ENCODE measurements at regions not wholly inside any gene's neighbourhood (a gene's known extent, or its start where the extent isn't known, plus 50 kb on each side); places are given as distances from the start of the nearest gene placed in this dataset.

GRCh38 chr5:71864730-71865601 is 145.9 kb downstream of the CARTPT start:
- no peak for DNase-seq (ENCODE audit: low read depth in 2 of 2, low spot score in 1 of 2)

- no peak for DNase-seq (ENCODE audit: low read depth in 2 of 2, low spot score in 1 of 2)
Observed at GRCh38 chr5:71865665-71866320, 146.7 kb downstream of the CARTPT start.

- DNase-seq (ENCODE audit: low read depth in 2 of 2, low spot score in 1 of 2): no peak
Observed at GRCh38 chr5:71872311-71872864, 153.3 kb downstream of the CARTPT start.

- no peak for DNase-seq (ENCODE audit: low read depth in 2 of 2, low spot score in 1 of 2)
Observed at GRCh38 chr5:71873191-71873591, 154.1 kb downstream of the CARTPT start.

- no peak for DNase-seq (ENCODE audit: low read depth in 2 of 2, low spot score in 1 of 2)
Observed at GRCh38 chr5:71874521-71874920, 155.4 kb downstream of the CARTPT start.

GRCh38 chr5:71877511-71877910 is 158.4 kb downstream of the CARTPT start:
- DNase-seq (ENCODE audit: low read depth in 2 of 2, low spot score in 1 of 2): no peak

- DNase-seq (ENCODE audit: low read depth in 2 of 2, low spot score in 1 of 2): no peak
Observed at GRCh38 chr5:71880536-71880935, 161.5 kb downstream of the CARTPT start.

- no peak for DNase-seq (ENCODE audit: low read depth in 2 of 2, low spot score in 1 of 2)
Observed at GRCh38 chr5:71882826-71883741, 164.0 kb downstream of the CARTPT start.

- DNase-seq (ENCODE audit: low read depth in 2 of 2, low spot score in 1 of 2): no peak
Observed at GRCh38 chr5:71883742-71884103, 164.6 kb downstream of the CARTPT start.

- no peak for DNase-seq (ENCODE audit: low read depth in 2 of 2, low spot score in 1 of 2)
Observed at GRCh38 chr5:71884926-71885325, 165.9 kb downstream of the CARTPT start.

- no peak for DNase-seq (ENCODE audit: low read depth in 2 of 2, low spot score in 1 of 2)
Observed at GRCh38 chr5:71886406-71886805, 167.3 kb downstream of the CARTPT start.

- no peak for DNase-seq (ENCODE audit: low read depth in 2 of 2, low spot score in 1 of 2)
Observed at GRCh38 chr5:71887680-71888079, 168.6 kb downstream of the CARTPT start.

- no peak for DNase-seq (ENCODE audit: low read depth in 2 of 2, low spot score in 1 of 2)
Observed at GRCh38 chr5:71891406-71891805, 172.3 kb downstream of the CARTPT start.

- no peak for DNase-seq (ENCODE audit: low read depth in 2 of 2, low spot score in 1 of 2)
Observed at GRCh38 chr5:71891856-71892255, 172.8 kb downstream of the CARTPT start.

- DNase-seq (ENCODE audit: low read depth in 2 of 2, low spot score in 1 of 2): no peak
Observed at GRCh38 chr5:71892641-71893365, 173.7 kb downstream of the CARTPT start.

GRCh38 chr5:71893451-71893850 is 174.4 kb downstream of the CARTPT start:
- no peak for DNase-seq (ENCODE audit: low read depth in 2 of 2, low spot score in 1 of 2)

GRCh38 chr5:71894091-71894490 is 175.0 kb downstream of the CARTPT start:
- no peak for DNase-seq (ENCODE audit: low read depth in 2 of 2, low spot score in 1 of 2)

- no peak for DNase-seq (ENCODE audit: low read depth in 2 of 2, low spot score in 1 of 2)
Observed at GRCh38 chr5:71895546-71895945, 176.5 kb downstream of the CARTPT start.

- DNase-seq (ENCODE audit: low read depth in 2 of 2, low spot score in 1 of 2): no peak
Observed at GRCh38 chr5:71899865-71900342, 180.8 kb downstream of the CARTPT start.

GRCh38 chr5:71903808-71904207 is 184.7 kb downstream of the CARTPT start:
- no peak for DNase-seq (ENCODE audit: low read depth in 2 of 2, low spot score in 1 of 2)

All from stimulated activated CD8-positive, alpha-beta memory T cell treated with anti-CD3 and anti-CD28 coated beads, Interleukin-4, amount 100 ng/mL, for 1 hour (primary cell).